IMR-90 (cell line): ENCODE measurements at regions not wholly inside any gene's neighbourhood (a gene's known extent, or its start where the extent isn't known, plus 50 kb on each side); places are given as distances from the start of the nearest gene placed in this dataset.

Experiments
- ATAC-seq: fragments of 200-7000 bp; cut with Tn5 transposase; 2 replicates; pipeline ENCODE4 v1.9.1; 2020; ENCODE audit warnings: low read depth, mild to moderate bottlenecking, moderate library complexity
- BruUV-seq: library from RNA; stranded (reverse); fragments of 400-500 nt; replicated peaks from 2 replicates; lab custom pipeline; 2021; lab: Mats Ljungman, UMichigan
- CTCF ChIA-PET: fragments of 300-600 bp; formaldehyde crosslinking; extraction: SDS; loops from one replicate; lab custom pipeline; 2021; ENCODE audit warnings: antibody characterized with exemption; lab: Yijun Ruan, JAX
- POLR2A ChIA-PET: fragments of 300-600 bp; sonication (Branson Sonifier 250); formaldehyde crosslinking; loops from one replicate; lab custom pipeline; 2022; ENCODE audit warnings: antibody characterized with exemption; ENCODE audit not compliant: unreplicated experiment; lab: Charles Lee
- DNase-seq: peaks from one replicate; pipeline ENCODE4 v3.0.0; 2013
- H2AFZ ChIP-seq: replicated peaks from 2 replicates; pipeline ENCODE3; 2013; ENCODE audit warnings: low read length, mild to moderate bottlenecking; ENCODE audit not compliant: poor library complexity
- H2AK5ac ChIP-seq: 2 replicates; pipeline ENCODE4 v1.6.1; 2013; ENCODE audit warnings: low read depth, low read length, inconsistent platforms
- H2AK9ac ChIP-seq: replicated peaks from 2 replicates; pipeline ENCODE3; 2013; ENCODE audit warnings: mild to moderate bottlenecking, low read depth, low read length, moderate library complexity; ENCODE audit not compliant: poor library complexity
- H2BK120ac ChIP-seq: 2 replicates; pipeline ENCODE4 v1.6.1; 2013; ENCODE audit warnings: low read depth, low read length, inconsistent platforms
- H2BK15ac ChIP-seq: 3 replicates; pipeline ENCODE4 v1.6.1; 2013; ENCODE audit warnings: low read depth, low read length, inconsistent platforms
- H2BK20ac ChIP-seq: 2 replicates; pipeline ENCODE4 v1.6.1; 2013; ENCODE audit warnings: low read depth, mild to moderate bottlenecking, inconsistent platforms, low read length, moderate library complexity
- H2BK5ac ChIP-seq: 2 replicates; pipeline ENCODE4 v1.6.1; 2013; ENCODE audit warnings: mild to moderate bottlenecking, low read depth, low read length, inconsistent platforms; ENCODE audit not compliant: poor library complexity, severe bottlenecking
- H3K14ac ChIP-seq: replicated peaks from 2 replicates; pipeline ENCODE4 v1.6.1; 2013; ENCODE audit warnings: low read depth, low read length, inconsistent platforms
- H3K18ac ChIP-seq: 2 replicates; pipeline ENCODE4 v1.6.1; 2013; ENCODE audit warnings: low read depth, low read length, control low read depth
- H3K23ac ChIP-seq: 2 replicates; pipeline ENCODE4 v1.6.1; 2013; ENCODE audit warnings: low read depth, low read length, inconsistent platforms
- H3K27ac ChIP-seq: 2 replicates; pipeline ENCODE4 v1.5.1; 2013; ENCODE audit warnings: mild to moderate bottlenecking, control low read depth, low read length; ENCODE audit not compliant: insufficient read depth
- H3K27me3 ChIP-seq: 2 replicates; pipeline ENCODE4 v1.6.1; 2013; ENCODE audit warnings: low read length; ENCODE audit not compliant: control insufficient read depth, insufficient read depth
- H3K36me3 ChIP-seq: 2 replicates; pipeline ENCODE4 v1.6.1; 2013; ENCODE audit warnings: low read length, mixed read lengths; ENCODE audit not compliant: control insufficient read depth, insufficient read depth
- H3K4ac ChIP-seq: 2 replicates; pipeline ENCODE4 v1.6.1; 2013; ENCODE audit warnings: low read depth, low read length, inconsistent platforms
- H3K4me1 ChIP-seq: 2 replicates; pipeline ENCODE4 v1.6.1; 2013; ENCODE audit warnings: low read length, mixed read lengths; ENCODE audit not compliant: control insufficient read depth, insufficient read depth
- H3K4me2 ChIP-seq: 2 replicates; pipeline ENCODE4 v1.6.1; 2013; ENCODE audit warnings: low read depth, mild to moderate bottlenecking, control low read depth, low read length, moderate library complexity
- H3K4me3 ChIP-seq: 2 replicates; pipeline ENCODE4 v1.5.1; 2013; ENCODE audit warnings: low read depth, mild to moderate bottlenecking, control low read depth, low read length, moderate library complexity; ENCODE audit not compliant: insufficient read depth
- H3K56ac ChIP-seq: 2 replicates; pipeline ENCODE4 v1.6.1; 2013; ENCODE audit warnings: low read length, inconsistent platforms; ENCODE audit not compliant: insufficient read depth; ENCODE audit errors: extremely low read depth
- H3K79me1 ChIP-seq, 2 experiments: 2 replicates each; pipeline ENCODE4 v1.6.1; 2013; ENCODE audit warnings: low read length in 2 of 2, inconsistent platforms in 1 of 2, low read depth in 1 of 2
- H3K9ac ChIP-seq: 2 replicates; pipeline ENCODE4 v1.6.1; 2013; ENCODE audit warnings: low read depth, low read length, control low read depth
- H3K9me1 ChIP-seq: 2 replicates; pipeline ENCODE4 v1.6.1; 2013; ENCODE audit warnings: low read length, inconsistent platforms; ENCODE audit not compliant: insufficient read depth
- H3K9me3 ChIP-seq: 2 replicates; pipeline ENCODE4 v1.6.1; 2013; ENCODE audit warnings: low read length; ENCODE audit not compliant: control insufficient read depth, insufficient read depth
- H4K20me1 ChIP-seq: 2 replicates; pipeline ENCODE4 v1.6.1; 2013; ENCODE audit warnings: low read length, inconsistent platforms; ENCODE audit not compliant: insufficient read depth
- H4K5ac ChIP-seq: 2 replicates; pipeline ENCODE4 v1.6.1; 2013; ENCODE audit warnings: mild to moderate bottlenecking, low read depth, low read length, control low read depth
- H4K8ac ChIP-seq, 2 experiments: 2 replicates each; pipeline ENCODE4 v1.6.1; 2013; ENCODE audit warnings: low read depth in 2 of 2, low read length in 2 of 2, control low read depth in 1 of 2, inconsistent platforms in 1 of 2
- H4K91ac ChIP-seq: 2 replicates; pipeline ENCODE4 v1.6.1; 2013; ENCODE audit warnings: low read depth, low read length, inconsistent platforms; ENCODE audit not compliant: insufficient read depth
- CEBPB ChIP-seq: IDR thresholded peaks from 2 replicates; pipeline ENCODE4 v1.6.1; 2012; ENCODE audit warnings: low read depth, low read length, improper control_type of control experiment
- FOS ChIP-seq: fragments of 150-350 bp; IDR thresholded peaks from 2 replicates; pipeline ENCODE4 v1.6.1; 2016; ENCODE audit warnings: low read depth, low read length
- MXI1 ChIP-seq: IDR thresholded peaks from 2 replicates; pipeline ENCODE4 v1.6.1; 2012; ENCODE audit warnings: low read depth, mild to moderate bottlenecking, low read length, moderate library complexity, borderline replicate concordance
- NFE2L2 ChIP-seq: fragments of 150-350 bp; IDR thresholded peaks from 2 replicates; pipeline ENCODE4 v1.6.1; 2016; ENCODE audit warnings: low read depth, mild to moderate bottlenecking, low read length
- POLR2A ChIP-seq: IDR thresholded peaks from 2 replicates; pipeline ENCODE4 v1.6.1; 2012; ENCODE audit warnings: mild to moderate bottlenecking, low read depth, low read length
- RAD21 ChIP-seq: IDR thresholded peaks from 2 replicates; pipeline ENCODE4 v1.6.1; 2012; ENCODE audit warnings: low read length, improper control_type of control experiment
- WGBS, 2 experiments: methylation state at CpG; one replicate each; pipeline versions ENCODE4 v1.1.5 to v1.1.7; 2013; ENCODE audit warnings: missing lambda C conversion rate in 2 of 2; ENCODE audit not compliant: insufficient read length in 1 of 2; ENCODE audit errors: extremely low coverage in 2 of 2; 5-methylcytosine and 5-hydroxymethylcytosine counted together
- dilution Hi-C: fragments of 300-500 bp; cut with HindIII; formaldehyde crosslinking; loops from one replicate; pipeline ENCODE4 v1.14.3; 2018; ENCODE audit warnings: low sequenced_read_pairs; ENCODE audit not compliant: unreplicated experiment
- in situ Hi-C: fragments of 300-500 bp; cut with MboI; formaldehyde crosslinking; loops from 3 replicates; pipeline ENCODE4 v1.14.3; 2019; ENCODE audit warnings: low sequenced_read_pairs, inconsistent platforms, mixed read lengths
- intact Hi-C: fragments of 100-400 bp; cut with micrococcal nuclease; formaldehyde crosslinking; loops from 2 replicates; pipeline ENCODE4 v1.10.0; 2022

- TF ChIP-seq MXI1: no peak
These were observed 72.6 kb upstream of the ARHGAP29 start (continued) for GRCh38 chr1:94309829-94310569.

- Histone ChIP-seq H3K27ac (no peak overlapping the region), H2BK15ac (no peak overlapping the region), H4K8ac (no peak overlapping the region), H3K27me3 (peaks cover 4% of the 10 kb centered on the region; the same call in 1 of the 2 replicates), H2BK120ac (no peak overlapping the region), H3K9ac (no peak overlapping the region), H3K14ac (no peak overlapping the region), H4K91ac (no peak overlapping the region), H2BK5ac (no peak overlapping the region), H3K4ac (no peak overlapping the region), H4K20me1 (no peaks in the 10 kb centered on the region), H2AFZ (no peak overlapping the region), H3K36me3 (no peaks in the 10 kb centered on the region), H2AK9ac (no peak overlapping the region), H3K79me1 (no peaks in the 10 kb centered on the region), H3K4me2 (no peak overlapping the region), H3K4me1 (peaks cover 1% of the 10 kb centered on the region; the same call in 1 of the 2 replicates), H3K9me3 (no peaks in the 10 kb centered on the region), H3K23ac (no peak overlapping the region), H3K18ac (no peak overlapping the region), H3K4me3 (no peak overlapping the region), H2AK5ac (no peak overlapping the region), H3K56ac (no peak overlapping the region), H3K9me1 (0 out of 2 replicates have a peak, but pooled peaks cover 9% of the 10 kb centered on the region), H2BK20ac (no peak overlapping the region), H4K5ac (no peak overlapping the region)
- in situ Hi-C loops: no loop called here
- no TSS peak for BruUV-seq
- ATAC-seq (no peak), DNase-seq (no peak)
- TF ChIP-seq POLR2A (no peak), RAD21 (no peak), FOS (no peak), MXI1 (no peak), NFE2L2 (no peak), CEBPB (no peak)
- ChIA-PET CTCF (no interaction called here), POLR2A (interaction anchor here (0.6 kb wide), 1 partner anchor 23 kb away, joined by 7 read pairs; no protein-coding TSS in a partner anchor)
- dilution Hi-C loops: no loop called here
- intact Hi-C loops: no loop called here
- no CpG with 5 or more reads among the region's 4 CpGs for WGBS, 2 experiments
These were observed 71.8 kb upstream of the ARHGAP29 start for GRCh38 chr1:94309216-94309615.
